GM12874 (cell line): ENCODE measurements at regions not wholly inside any gene's neighbourhood (a gene's known extent, or its start where the extent isn't known, plus 50 kb on each side); places are given as distances from the start of the nearest gene placed in this dataset.

ENCODE experiments used
- TF ChIP-seq, protein P1 (sequence below): IDR thresholded peaks from 2 replicates; pipeline ENCODE4 v1.5.1; 2011; ENCODE audit warnings: low read depth, mild to moderate bottlenecking, control low read depth, low read length, moderate library complexity; ENCODE audit not compliant: insufficient read depth

GRCh38 chr12:42673535-42673934 lies 84.0 kb upstream of the PRICKLE1 start:
- TF ChIP-seq, protein P1, sequence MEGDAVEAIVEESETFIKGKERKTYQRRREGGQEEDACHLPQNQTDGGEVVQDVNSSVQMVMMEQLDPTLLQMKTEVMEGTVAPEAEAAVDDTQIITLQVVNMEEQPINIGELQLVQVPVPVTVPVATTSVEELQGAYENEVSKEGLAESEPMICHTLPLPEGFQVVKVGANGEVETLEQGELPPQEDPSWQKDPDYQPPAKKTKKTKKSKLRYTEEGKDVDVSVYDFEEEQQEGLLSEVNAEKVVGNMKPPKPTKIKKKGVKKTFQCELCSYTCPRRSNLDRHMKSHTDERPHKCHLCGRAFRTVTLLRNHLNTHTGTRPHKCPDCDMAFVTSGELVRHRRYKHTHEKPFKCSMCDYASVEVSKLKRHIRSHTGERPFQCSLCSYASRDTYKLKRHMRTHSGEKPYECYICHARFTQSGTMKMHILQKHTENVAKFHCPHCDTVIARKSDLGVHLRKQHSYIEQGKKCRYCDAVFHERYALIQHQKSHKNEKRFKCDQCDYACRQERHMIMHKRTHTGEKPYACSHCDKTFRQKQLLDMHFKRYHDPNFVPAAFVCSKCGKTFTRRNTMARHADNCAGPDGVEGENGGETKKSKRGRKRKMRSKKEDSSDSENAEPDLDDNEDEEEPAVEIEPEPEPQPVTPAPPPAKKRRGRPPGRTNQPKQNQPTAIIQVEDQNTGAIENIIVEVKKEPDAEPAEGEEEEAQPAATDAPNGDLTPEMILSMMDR = no peak

DNA sequence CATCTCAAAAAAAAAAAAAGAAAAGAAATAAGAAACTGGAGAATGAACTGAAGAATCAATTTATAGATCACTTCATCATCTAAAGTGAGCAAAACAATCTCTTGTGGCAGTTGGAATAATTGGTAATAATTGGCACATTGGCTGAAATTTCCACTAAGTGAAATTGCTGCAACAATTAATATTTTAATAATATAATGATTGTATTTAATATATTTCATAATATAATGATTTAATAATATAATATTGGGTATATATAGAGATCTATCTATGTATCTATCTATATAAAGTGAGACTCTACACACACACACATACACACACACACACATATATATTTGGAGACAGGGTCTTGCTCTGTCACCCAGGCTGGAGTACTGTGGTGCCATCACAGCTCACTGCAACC lies 81.2 kb upstream of the PRICKLE1 start:
- TF ChIP-seq, protein P1 = no peak

DNA sequence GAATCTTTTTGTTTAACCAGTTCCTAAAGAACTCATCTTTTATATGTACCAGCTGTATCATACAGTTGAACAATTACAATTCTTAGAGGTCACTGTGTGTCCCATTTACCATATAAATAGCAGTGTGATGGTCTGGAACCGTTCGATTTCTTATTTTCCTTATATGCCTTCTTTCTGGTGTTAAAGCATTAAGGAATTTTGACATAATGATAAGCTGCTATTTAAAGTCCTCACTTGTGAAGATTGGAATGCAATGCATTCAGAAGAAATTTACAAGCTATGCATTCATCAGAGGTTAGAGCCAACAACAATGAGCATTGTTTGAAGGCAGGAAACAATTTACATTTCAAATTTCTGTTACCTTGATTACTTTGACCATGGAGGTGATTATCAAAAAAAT lies 80.0 kb upstream of the PRICKLE1 start:
- TF ChIP-seq, protein P1 = no peak

GRCh38 chr12:42666671-42667243 lies 77.2 kb upstream of the PRICKLE1 start:
- TF ChIP-seq, protein P1 = no peak

GRCh38 chr12:42663621-42664020 lies 74.1 kb upstream of the PRICKLE1 start:
- TF ChIP-seq, protein P1 = no peak

DNA sequence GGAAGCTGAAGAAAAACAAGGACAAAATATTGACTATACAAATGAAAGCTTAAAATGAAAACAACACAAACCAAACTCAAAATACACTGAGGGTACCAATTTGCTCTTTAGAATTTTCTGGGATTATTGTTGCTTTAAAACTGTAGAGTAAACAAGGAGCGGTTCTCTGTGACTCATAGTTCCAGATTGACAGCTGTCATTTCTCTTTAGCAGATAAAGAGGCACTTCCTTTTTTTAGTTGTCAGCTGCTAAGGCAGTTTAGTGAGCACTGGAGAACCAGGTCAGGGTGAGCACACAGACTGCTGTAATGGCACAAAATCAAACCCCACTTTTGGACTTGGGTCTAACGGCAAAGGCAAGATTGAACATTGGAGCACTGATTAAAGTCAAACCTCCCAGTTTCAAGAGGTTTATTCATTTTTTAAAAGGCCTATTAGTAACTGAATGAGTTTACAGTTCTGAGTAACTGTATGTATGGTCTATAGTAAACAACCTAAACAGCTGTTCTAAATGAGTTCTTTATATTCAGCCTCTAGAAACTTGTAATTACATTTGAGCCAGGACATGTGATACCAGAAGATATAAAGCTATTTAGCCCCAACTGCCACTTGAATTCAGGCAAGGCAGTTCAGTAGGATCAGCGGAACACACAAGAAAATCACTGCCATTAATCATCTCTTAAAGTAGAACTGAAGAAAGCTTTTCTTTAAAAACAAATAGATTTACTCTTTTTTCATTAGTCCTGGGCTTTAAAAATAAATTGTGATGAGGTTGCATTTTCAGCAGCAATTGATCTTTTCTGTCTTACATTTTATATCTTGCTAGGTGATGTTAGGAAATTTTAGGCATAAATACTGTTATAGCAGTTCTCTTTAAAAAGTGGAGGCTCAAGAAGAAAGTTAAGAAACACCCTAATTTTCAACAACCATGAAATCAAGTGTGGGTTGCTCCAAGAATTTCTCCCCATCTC lies 71.7 kb upstream of the PRICKLE1 start:
- TF ChIP-seq, protein P1 = no peak

- TF ChIP-seq, protein P1 = no peak
Measured at GRCh38 chr12:42660117-42660516, 70.6 kb upstream of the PRICKLE1 start.
